ENCODE measurements at regions not wholly inside any gene's neighbourhood (a gene's known extent, or its start where the extent isn't known, plus 50 kb on each side); places are given as distances from the start of the nearest gene placed in this dataset.
"Not testable (repeated sequence)": the region's sequence is repeated elsewhere in the genome, so short reads cannot be mapped to it uniquely, and the experiment has no call there.

DNA sequence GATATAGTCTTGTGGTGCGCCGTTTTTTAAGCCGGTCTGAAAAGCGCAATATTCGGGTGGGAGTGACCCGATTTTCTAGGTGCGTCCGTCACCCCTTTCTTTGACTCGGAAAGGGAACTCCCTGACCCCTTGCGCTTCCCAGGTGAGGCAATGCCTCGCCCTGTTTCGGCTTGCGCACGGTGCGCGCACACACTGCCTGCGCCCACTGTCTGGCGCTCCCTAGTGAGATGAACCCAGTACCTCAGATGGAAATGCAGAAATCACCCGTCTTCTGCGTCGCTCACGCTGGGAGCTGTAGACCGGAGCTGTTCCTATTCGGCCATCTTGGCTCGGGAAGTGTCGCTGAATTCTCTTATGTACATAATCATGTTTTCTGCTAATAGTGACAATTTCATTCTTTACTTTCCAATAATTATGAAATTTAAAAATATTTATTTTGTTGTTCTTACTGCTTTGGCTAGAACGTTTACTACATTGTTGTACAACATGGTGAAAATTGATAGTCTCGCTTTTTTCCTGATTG, 61.2 kb upstream of the MINDY3 start:
- TF ChIP-seq, protein P1, sequence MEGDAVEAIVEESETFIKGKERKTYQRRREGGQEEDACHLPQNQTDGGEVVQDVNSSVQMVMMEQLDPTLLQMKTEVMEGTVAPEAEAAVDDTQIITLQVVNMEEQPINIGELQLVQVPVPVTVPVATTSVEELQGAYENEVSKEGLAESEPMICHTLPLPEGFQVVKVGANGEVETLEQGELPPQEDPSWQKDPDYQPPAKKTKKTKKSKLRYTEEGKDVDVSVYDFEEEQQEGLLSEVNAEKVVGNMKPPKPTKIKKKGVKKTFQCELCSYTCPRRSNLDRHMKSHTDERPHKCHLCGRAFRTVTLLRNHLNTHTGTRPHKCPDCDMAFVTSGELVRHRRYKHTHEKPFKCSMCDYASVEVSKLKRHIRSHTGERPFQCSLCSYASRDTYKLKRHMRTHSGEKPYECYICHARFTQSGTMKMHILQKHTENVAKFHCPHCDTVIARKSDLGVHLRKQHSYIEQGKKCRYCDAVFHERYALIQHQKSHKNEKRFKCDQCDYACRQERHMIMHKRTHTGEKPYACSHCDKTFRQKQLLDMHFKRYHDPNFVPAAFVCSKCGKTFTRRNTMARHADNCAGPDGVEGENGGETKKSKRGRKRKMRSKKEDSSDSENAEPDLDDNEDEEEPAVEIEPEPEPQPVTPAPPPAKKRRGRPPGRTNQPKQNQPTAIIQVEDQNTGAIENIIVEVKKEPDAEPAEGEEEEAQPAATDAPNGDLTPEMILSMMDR (IDR thresholded peaks at IDR 0.05) = peak; percentile 30
- H3K27ac ChIP-seq = peak overlapping the region; percentile 80

DNA sequence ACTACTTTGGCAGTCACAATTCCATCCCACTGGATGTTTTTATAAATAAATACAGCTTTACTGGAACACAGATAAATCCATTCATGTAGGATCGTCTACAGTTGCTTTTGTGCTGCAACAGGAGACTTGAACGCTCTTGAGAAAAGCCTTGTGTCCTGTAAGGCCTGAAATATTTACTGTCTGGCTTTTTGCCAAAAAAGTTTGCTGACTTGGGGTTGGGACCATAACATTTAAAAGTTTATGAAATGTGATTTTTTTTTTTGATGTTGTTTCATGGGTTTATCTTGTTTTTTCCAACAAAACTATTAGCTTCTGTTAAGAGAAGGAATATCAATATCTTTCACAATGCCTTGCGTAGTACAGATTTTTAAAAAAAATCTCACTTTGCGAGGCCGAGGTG, 71.1 kb upstream of the MINDY3 start:
- no peak overlapping the region for H3K27ac ChIP-seq
- no peak for TF ChIP-seq ZFX (IDR thresholded peaks at IDR 0.05; ENCODE audit: borderline replicate concordance)
- TF ChIP-seq, protein P1 (IDR thresholded peaks at IDR 0.05) = no peak

DNA sequence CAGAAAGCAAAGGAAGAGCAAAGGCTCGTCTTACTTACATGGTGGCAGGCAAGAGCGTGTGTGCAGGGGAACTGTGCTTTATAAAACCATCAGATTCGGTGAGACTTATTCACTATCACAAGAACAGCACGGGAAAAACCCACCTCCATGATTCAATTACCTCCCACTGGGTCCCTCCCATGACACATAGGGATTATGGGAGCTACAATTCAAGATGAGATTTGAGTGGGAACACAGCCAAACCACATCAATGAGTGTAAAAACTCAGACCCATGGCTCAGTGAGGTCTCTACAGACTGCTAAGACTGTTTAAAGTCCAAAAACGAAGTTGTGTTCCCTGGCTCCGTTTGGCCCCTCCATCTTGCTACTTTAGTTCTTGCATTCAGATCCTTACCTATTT, 79.2 kb upstream of the MINDY3 start:
- not testable (repeated sequence) for H3K27ac ChIP-seq

DNA sequence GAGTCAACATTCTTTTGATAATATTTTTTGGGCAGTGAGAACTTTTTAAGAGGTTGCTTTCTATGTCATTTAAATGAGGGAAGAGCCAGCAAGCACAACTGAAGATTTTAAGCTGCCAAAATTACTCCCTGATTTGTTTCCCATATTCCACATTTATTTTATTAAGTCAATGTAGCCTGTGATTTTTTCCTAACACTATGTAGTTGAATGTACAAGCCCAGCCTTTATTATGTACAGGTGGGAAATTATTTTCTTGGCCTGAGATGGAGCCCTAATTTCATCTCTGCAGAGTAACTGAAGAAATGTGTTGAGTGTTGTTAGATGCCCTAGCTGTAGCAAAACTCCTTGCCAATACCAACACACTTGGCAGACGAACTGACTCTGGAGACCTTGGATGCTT, 83.1 kb upstream of the MINDY3 start:
- H3K27ac ChIP-seq = no peak overlapping the region
- TF ChIP-seq, protein P1 (IDR thresholded peaks at IDR 0.05) = no peak
- TF ChIP-seq ZFX (IDR thresholded peaks at IDR 0.05; ENCODE audit: borderline replicate concordance) = no peak

DNA sequence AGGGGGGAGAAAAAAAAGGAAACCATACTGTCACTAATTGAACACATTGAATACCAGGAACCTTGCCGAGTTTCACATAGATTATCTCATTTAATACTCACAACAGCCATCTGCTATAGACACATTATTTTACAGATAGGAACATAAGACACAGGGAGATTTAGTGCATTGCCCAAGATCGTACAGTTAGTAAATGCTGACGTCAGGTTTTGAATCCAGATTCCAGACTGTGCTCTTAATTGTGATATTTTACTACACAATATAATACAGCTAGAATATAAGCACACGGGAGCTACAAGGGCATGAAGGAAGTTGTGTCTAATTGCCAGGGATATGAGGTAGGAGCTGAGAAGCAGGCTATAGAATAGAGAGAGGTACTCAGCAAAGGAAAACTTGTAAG, 93.9 kb upstream of the MINDY3 start:
- TF ChIP-seq, protein P1 (IDR thresholded peaks at IDR 0.05) = no peak
- TF ChIP-seq ZFX (IDR thresholded peaks at IDR 0.05; ENCODE audit: borderline replicate concordance) = no peak
- no peak overlapping the region for H3K27ac ChIP-seq

DNA sequence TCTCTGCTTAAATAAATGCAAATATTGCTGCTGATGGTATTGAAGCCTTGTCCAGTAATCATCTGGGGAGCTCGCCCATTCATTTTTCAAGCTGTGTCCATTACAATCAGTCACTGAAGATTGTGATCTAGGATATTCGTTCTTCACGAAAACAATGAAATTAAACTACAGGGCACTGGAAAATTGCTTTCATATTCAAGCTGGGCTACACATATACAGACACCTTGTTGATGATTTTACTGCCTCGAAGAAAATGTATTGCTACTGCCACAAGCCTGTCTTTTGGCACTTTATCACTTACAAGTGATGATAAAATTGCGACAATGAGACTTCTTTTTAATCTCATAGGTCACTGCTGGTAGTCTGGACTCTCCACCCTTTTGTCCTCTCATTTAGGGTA, 100.0 kb upstream of the MINDY3 start:
- TF ChIP-seq, protein P1 (IDR thresholded peaks at IDR 0.05) = no peak
- TF ChIP-seq ZFX (IDR thresholded peaks at IDR 0.05; ENCODE audit: borderline replicate concordance) = no peak
- no peak overlapping the region for H3K27ac ChIP-seq

DNA sequence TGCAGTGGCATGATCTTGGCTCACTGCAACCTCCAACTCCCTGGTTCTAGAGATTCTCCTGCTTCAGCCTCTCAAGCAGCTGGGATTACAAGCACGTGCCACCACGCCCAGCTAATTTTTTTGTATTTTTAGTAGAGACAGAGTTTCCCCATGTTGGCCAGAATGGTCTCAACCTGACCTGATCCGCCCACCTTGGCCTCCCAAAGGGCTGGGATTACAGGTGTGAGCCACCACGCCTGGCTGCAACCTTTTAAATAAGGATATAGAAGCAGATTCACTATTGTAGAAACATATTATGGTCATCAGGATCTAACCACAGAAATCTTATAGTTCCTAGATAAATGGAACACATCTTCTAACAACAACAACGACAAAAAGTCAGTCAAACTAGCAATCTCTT, 112.4 kb upstream of the MINDY3 start:
- H3K27ac ChIP-seq = not testable (repeated sequence)

DNA sequence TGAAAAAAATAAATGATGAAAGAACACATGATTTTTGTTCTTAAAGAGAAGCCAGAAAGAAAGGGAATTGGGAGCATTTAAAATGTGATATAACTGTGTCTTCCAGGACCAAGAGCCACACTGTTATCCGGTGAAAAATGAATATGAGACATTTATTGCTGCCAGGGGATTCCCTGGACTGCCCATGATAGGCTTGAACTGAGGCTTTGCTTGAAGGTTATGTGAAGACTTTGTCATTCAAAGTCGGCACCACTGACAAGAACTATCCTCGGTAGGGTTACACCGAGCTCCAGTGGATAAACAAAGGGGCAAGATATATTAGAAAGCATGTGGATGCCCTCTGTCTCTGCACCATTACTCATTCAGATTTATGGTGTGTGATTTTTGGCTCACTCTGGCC, 125.4 kb upstream of the MINDY3 start:
- no peak for TF ChIP-seq ZFX (IDR thresholded peaks at IDR 0.05; ENCODE audit: borderline replicate concordance)
- TF ChIP-seq, protein P1 (IDR thresholded peaks at IDR 0.05) = no peak

More for the DNA sequence above, 125.4 kb upstream of the MINDY3 start:
- H3K27ac ChIP-seq = no peak overlapping the region

Measured in 22Rv1 (cell line).